BE2C (cell line): ENCODE measurements at regions not wholly inside any gene's neighbourhood (a gene's known extent, or its start where the extent isn't known, plus 50 kb on each side); places are given as distances from the start of the nearest gene placed in this dataset.

ENCODE experiments used
- DNase-seq: peaks from one replicate; pipeline ENCODE4 v3.0.0-alpha.2; 2020
- H3K27me3 ChIP-seq: fragments of 250-450 bp; sonication (Bioruptor Pico); 2 replicates; pipeline ENCODE4 v1.5.1; 2020; ENCODE audit warnings: mild to moderate bottlenecking
- H3K36me3 ChIP-seq: fragments of 250-450 bp; sonication (Bioruptor Pico); 2 replicates; pipeline ENCODE4 v1.5.1; 2020; ENCODE audit warnings: mild to moderate bottlenecking
- H3K4me1 ChIP-seq: fragments of 250-450 bp; sonication (Bioruptor Pico); 2 replicates; pipeline ENCODE4 v1.5.1; 2020
- H3K4me3 ChIP-seq: 2 replicates; pipeline ENCODE4 v1.5.1; 2011; ENCODE audit warnings: low read depth, low read length
- H3K9me3 ChIP-seq: fragments of 250-450 bp; sonication (Bioruptor Pico); 2 replicates; pipeline ENCODE4 v1.5.1; 2020
- CTCF ChIP-seq: IDR thresholded peaks from 2 replicates; pipeline ENCODE4 v1.5.1; 2012; ENCODE audit warnings: mild to moderate bottlenecking, low read depth, low read length

DNA sequence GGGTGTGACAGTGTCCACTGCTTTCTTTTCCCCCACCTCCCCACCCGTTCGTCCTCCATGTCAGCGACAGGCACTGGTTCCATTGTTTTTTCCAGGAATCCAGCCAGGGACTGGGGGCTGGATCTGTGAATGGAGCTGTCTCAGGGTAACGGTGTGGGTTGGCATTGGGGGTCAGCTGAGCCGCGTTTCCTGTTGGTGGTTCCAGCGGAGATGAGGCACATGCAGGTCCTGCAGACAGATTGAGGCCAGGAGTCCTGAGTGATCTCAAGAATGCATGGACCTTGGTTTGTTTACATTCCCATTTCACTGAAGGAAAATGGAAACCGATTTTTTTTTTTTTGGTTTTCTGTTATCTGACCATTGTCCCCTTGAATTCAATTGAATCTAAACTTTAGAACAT lies 303.9 kb downstream of the FGF9 start:
- DNase-seq = no peak
- no peak for TF ChIP-seq CTCF

DNA sequence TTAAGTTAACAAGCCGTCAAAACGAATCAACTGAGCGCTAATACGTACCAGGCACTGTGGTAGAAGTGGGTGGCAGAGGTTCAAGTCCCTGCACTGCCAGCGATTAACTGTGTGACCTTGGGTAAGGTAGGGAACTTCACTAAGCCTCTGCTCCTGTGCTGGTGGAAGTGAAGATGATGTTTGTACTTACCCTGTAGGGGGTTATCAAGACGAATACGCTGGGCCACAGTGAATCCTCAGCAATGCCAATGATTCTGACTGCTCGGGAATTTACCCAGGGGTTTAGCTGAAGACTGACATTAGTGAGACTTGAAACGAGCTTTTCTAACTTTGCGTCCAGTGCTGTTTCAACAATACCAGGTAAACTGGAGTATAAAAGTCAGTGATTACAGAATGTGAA lies 305.3 kb downstream of the FGF9 start:
- H3K9me3 ChIP-seq = no peaks in the 10 kb centered on the region; the same call in 1 of the 2 replicates
- H3K4me3 ChIP-seq = no peak overlapping the region
- H3K4me1 ChIP-seq = no peaks in the 10 kb centered on the region
- no peak for TF ChIP-seq CTCF
- DNase-seq = no peak
- no peaks in the 10 kb centered on the region for H3K27me3 ChIP-seq
- no peaks in the 10 kb centered on the region for H3K36me3 ChIP-seq

More for the DNA sequence above, 303.9 kb downstream of the FGF9 start:
- Histone ChIP-seq H3K4me3 (no peak overlapping the region), H3K36me3 (no peaks in the 10 kb centered on the region), H3K27me3 (no peaks in the 10 kb centered on the region), H3K9me3 (no peaks in the 10 kb centered on the region; the same call in 1 of the 2 replicates), H3K4me1 (no peaks in the 10 kb centered on the region)

DNA sequence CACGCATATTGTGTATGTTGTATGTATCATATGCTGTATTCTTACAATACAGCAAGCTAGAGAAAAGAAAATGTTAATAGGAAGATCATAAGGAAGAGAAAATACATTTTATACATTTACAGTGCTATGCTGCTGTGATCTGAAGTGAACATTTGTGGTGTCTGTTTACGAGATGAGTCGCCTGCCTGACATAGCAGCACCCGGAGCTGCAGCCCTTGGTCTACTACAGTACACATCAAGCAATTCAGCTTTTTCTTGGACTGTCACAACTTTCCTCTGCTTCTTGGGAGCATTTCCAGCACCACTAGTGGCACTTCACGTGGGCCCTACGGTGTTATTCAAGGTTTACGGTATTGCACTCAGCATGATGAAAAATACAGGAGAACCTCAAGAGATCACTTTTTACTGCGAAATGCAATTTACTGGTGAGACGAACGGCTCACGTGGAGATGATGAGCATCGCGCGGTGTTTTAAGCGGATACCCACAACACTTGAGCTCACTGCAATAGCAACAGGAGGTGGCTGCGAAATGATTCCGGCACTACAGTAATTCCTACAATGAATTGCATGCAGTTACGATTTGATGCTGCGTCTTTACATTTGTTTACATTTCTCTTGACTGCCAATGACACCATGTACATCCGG lies 308.4 kb downstream of the FGF9 start:
- Histone ChIP-seq H3K4me1 (no peaks in the 10 kb centered on the region), H3K9me3 (no peaks in the 10 kb centered on the region; the same call in 1 of the 2 replicates), H3K36me3 (no peaks in the 10 kb centered on the region), H3K4me3 (no peak overlapping the region), H3K27me3 (no peaks in the 10 kb centered on the region)
- no peak for DNase-seq
- no peak for TF ChIP-seq CTCF

- Histone ChIP-seq H3K4me3 (no peak overlapping the region), H3K36me3 (no peaks in the 10 kb centered on the region), H3K9me3 (no peaks in the 10 kb centered on the region; the same call in 1 of the 2 replicates), H3K4me1 (no peaks in the 10 kb centered on the region), H3K27me3 (no peaks in the 10 kb centered on the region)
- no peak for TF ChIP-seq CTCF
- DNase-seq = no peak
Observed at GRCh38 chr13:21980049-21980448, 309.2 kb downstream of the FGF9 start.

GRCh38 chr13:21984156-21984555 lies 313.3 kb downstream of the FGF9 start:
- no peak for TF ChIP-seq CTCF
- no peak for DNase-seq
- H3K9me3 ChIP-seq = no peaks in the 10 kb centered on the region
- no peak overlapping the region for H3K4me3 ChIP-seq
- H3K27me3 ChIP-seq = no peaks in the 10 kb centered on the region
- H3K36me3 ChIP-seq = no peaks in the 10 kb centered on the region
- no peaks in the 10 kb centered on the region for H3K4me1 ChIP-seq

DNA sequence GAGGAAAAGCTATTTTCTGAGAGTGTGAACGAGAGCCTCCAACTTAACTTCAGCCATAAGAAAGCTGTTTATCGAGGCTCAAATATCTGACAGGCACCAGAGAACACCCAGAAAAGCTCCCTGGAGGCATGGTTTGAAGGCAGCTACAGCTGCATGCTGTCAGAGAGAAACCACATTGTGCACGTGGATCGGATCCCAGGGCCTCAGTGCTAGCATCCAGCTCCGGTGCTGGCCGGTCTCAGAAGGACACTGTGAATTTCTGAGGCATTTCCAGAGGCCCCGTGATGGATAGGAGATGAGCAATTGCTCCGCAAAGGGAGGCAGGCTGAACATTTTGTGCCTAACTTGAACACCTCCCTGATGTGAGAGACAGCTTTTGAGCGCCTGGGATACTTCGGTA lies 315.7 kb downstream of the FGF9 start:
- TF ChIP-seq CTCF = no peak
- Histone ChIP-seq H3K4me3 (no peak overlapping the region), H3K27me3 (no peaks in the 10 kb centered on the region), H3K9me3 (no peaks in the 10 kb centered on the region), H3K36me3 (no peaks in the 10 kb centered on the region), H3K4me1 (no peaks in the 10 kb centered on the region)
- no peak for DNase-seq
